Endothelial cell of umbilical vein (primary cell): ENCODE measurements at regions not wholly inside any gene's neighbourhood (a gene's known extent, or its start where the extent isn't known, plus 50 kb on each side); places are given as distances from the start of the nearest gene placed in this dataset.
"Not testable (repeated sequence)": the region's sequence is repeated elsewhere in the genome, so short reads cannot be mapped to it uniquely, and the experiment has no call there.

ENCODE experiments used
- EZH2 ChIP-seq: IDR thresholded peaks from 2 replicates; pipeline ENCODE4 v1.6.1; 2012; ENCODE audit warnings: borderline replicate concordance, low read depth, mild to moderate bottlenecking, moderate library complexity, low read length, inconsistent platforms; ENCODE audit not compliant: severe bottlenecking
- FOS ChIP-seq: IDR thresholded peaks from 2 replicates; pipeline ENCODE4 v1.6.1; 2011; ENCODE audit warnings: mild to moderate bottlenecking, low read length, moderate library complexity, borderline replicate concordance; ENCODE audit not compliant: insufficient read depth
- GATA2 ChIP-seq: IDR thresholded peaks from 2 replicates; pipeline ENCODE4 v1.7.0; 2011; ENCODE audit warnings: low read depth, mild to moderate bottlenecking, moderate library complexity, mixed read lengths, low read length; ENCODE audit not compliant: insufficient read length, insufficient read depth
- POLR2A ChIP-seq: IDR thresholded peaks from 2 replicates; pipeline ENCODE4 v1.6.1; 2012; ENCODE audit warnings: low read depth, mild to moderate bottlenecking, control low read depth, low read length
- POLR2AphosphoS5 ChIP-seq: IDR thresholded peaks from 2 replicates; pipeline ENCODE4 v1.6.1; 2012; ENCODE audit warnings: low read depth, mild to moderate bottlenecking, control low read depth, low read length, moderate library complexity; ENCODE audit not compliant: insufficient read depth
- TF ChIP-seq, protein P1 (sequence below), 2 donors: IDR thresholded peaks; 1 replicate in 1 of 2; 2 replicates in 1 of 2; pipeline ENCODE4 v1.5.1; 2011; ENCODE audit warnings: low read length in 2 of 2, mild to moderate bottlenecking in 2 of 2, moderate library complexity in 2 of 2, control low read depth in 1 of 2, inconsistent platforms in 1 of 2, low read depth in 1 of 2; ENCODE audit not compliant: insufficient read depth in 1 of 2; ENCODE audit errors: extremely low read depth in 1 of 2
- TF ChIP-seq, protein P2 (sequence below): IDR thresholded peaks from 2 replicates; pipeline ENCODE4 v1.6.1; 2011; ENCODE audit not compliant: insufficient read depth, insufficient read length

DNA sequence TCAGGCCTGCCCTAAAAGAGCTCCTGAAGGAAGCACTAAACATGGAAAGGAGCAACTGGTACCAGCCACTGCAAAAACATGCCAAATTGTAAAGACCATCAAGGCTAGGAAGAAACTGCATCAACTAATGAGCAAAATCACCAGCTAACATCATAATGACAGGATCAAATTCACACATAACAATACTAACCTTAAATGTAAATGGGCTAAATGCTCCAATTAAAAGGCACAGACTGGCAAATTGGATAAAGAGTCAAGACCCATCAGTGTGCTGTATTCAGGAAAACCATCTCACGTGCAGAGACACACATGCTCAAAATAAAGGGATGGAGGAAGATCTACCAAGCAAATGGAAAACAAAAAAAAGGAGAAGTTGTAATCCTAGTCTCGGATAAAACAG lies 50.6 kb upstream of the IGSF10 start:
- TF ChIP-seq, protein P1, sequence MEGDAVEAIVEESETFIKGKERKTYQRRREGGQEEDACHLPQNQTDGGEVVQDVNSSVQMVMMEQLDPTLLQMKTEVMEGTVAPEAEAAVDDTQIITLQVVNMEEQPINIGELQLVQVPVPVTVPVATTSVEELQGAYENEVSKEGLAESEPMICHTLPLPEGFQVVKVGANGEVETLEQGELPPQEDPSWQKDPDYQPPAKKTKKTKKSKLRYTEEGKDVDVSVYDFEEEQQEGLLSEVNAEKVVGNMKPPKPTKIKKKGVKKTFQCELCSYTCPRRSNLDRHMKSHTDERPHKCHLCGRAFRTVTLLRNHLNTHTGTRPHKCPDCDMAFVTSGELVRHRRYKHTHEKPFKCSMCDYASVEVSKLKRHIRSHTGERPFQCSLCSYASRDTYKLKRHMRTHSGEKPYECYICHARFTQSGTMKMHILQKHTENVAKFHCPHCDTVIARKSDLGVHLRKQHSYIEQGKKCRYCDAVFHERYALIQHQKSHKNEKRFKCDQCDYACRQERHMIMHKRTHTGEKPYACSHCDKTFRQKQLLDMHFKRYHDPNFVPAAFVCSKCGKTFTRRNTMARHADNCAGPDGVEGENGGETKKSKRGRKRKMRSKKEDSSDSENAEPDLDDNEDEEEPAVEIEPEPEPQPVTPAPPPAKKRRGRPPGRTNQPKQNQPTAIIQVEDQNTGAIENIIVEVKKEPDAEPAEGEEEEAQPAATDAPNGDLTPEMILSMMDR (IDR thresholded peaks at IDR 0.05; ENCODE audit: extremely low read depth in 1 of 2, insufficient read depth in 1 of 2, low read depth in 1 of 2, low read length in 2 of 2): not testable (repeated sequence)
- not testable (repeated sequence) for TF ChIP-seq POLR2A, EZH2, POLR2AphosphoS5, FOS, GATA2
- TF ChIP-seq, protein P2, sequence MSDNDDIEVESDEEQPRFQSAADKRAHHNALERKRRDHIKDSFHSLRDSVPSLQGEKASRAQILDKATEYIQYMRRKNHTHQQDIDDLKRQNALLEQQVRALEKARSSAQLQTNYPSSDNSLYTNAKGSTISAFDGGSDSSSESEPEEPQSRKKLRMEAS: not testable (repeated sequence)
